Smooth muscle cell (in vitro differentiated cells): ENCODE measurements at regions not wholly inside any gene's neighbourhood (a gene's known extent, or its start where the extent isn't known, plus 50 kb on each side); places are given as distances from the start of the nearest gene placed in this dataset.

Source experiments
- DNase-seq: peaks from one replicate; lab custom pipeline; 2025; ENCODE audit not compliant: unreplicated experiment; lab: John Stamatoyannopoulos, UW
- H2AFZ ChIP-seq: fragments of 200-600 bp; sonication (generic); 2 replicates; pipeline ENCODE4 v1.6.0; 2016; ENCODE audit warnings: antibody characterized with exemption, low read depth, mild to moderate bottlenecking
- H3F3A ChIP-seq: fragments of 200-600 bp; sonication (generic); 2 replicates; pipeline ENCODE4 v1.6.0; 2017; ENCODE audit warnings: antibody characterized with exemption, low read depth
- H3K27ac ChIP-seq: fragments of 200-600 bp; sonication (generic); 2 replicates; pipeline ENCODE4 v1.5.1; 2016; ENCODE audit warnings: low read depth, mild to moderate bottlenecking
- H3K27me3 ChIP-seq: fragments of 200-600 bp; sonication (generic); 2 replicates; pipeline ENCODE4 v1.6.1; 2016; ENCODE audit warnings: low read depth, mild to moderate bottlenecking
- H3K36me3 ChIP-seq: fragments of 200-600 bp; sonication (generic); 2 replicates; pipeline ENCODE4 v1.5.1; 2016; ENCODE audit warnings: low read depth
- H3K4me1 ChIP-seq: fragments of 200-600 bp; sonication (generic); 2 replicates; pipeline ENCODE4 v1.5.1; 2016; ENCODE audit warnings: low read depth
- H3K4me2 ChIP-seq: fragments of 200-600 bp; sonication (generic); 2 replicates; pipeline ENCODE4 v1.6.0; 2016; ENCODE audit warnings: mild to moderate bottlenecking
- H3K4me3 ChIP-seq: fragments of 200-600 bp; sonication (generic); 2 replicates; pipeline ENCODE4 v1.5.1; 2016; ENCODE audit warnings: mild to moderate bottlenecking
- H3K79me2 ChIP-seq: fragments of 200-600 bp; sonication (generic); 2 replicates; pipeline ENCODE4 v1.6.0; 2016; ENCODE audit warnings: low read depth, mild to moderate bottlenecking
- H3K9ac ChIP-seq: fragments of 200-600 bp; sonication (generic); 2 replicates; pipeline ENCODE4 v1.6.0; 2016; ENCODE audit warnings: low read depth
- H3K9me3 ChIP-seq: fragments of 200-600 bp; sonication (generic); replicated peaks from 2 replicates; pipeline ENCODE4 v1.5.1; 2016; ENCODE audit warnings: low read depth
- H4K20me1 ChIP-seq: fragments of 200-600 bp; sonication (generic); 2 replicates; pipeline ENCODE4 v1.6.0; 2016; ENCODE audit warnings: low read depth
- CTCF ChIP-seq: fragments of 200-600 bp; sonication (generic); IDR thresholded peaks from 2 replicates; pipeline ENCODE4 v1.5.1; 2017; ENCODE audit warnings: borderline replicate concordance, mild to moderate bottlenecking, antibody characterized with exemption; ENCODE audit not compliant: insufficient read depth, poor library complexity, severe bottlenecking
- WGBS: methylation state at CpG from one replicate; pipeline ENCODE4 v1.1.7; 2016; ENCODE audit warnings: low lambda C conversion rate; 5-methylcytosine and 5-hydroxymethylcytosine counted together

- Histone ChIP-seq H4K20me1 (no peaks in the 10 kb centered on the region), H3K4me1 (peaks cover 18% of the 10 kb centered on the region), H3F3A (no peaks in the 10 kb centered on the region), H3K9ac (no peak overlapping the region), H3K27me3 (no peaks in the 10 kb centered on the region), H2AFZ (peak overlapping the region; percentile 89), H3K27ac (no peak overlapping the region), H3K4me3 (no peak overlapping the region), H3K36me3 (no peaks in the 10 kb centered on the region), H3K9me3 (no peaks in the 10 kb centered on the region), H3K79me2 (no peaks in the 10 kb centered on the region), H3K4me2 (no peak overlapping the region)
- WGBS: 78% methylated on average over 3 of the region's 3 CpGs
- DNase-seq: no peak
- TF ChIP-seq CTCF: no peak
Measured at GRCh38 chr13:81393110-81393509, 1052.2 kb upstream of the SPRY2 start.

GRCh38 chr13:81388400-81388799 is 1047.5 kb upstream of the SPRY2 start:
- no peak overlapping the region for H3K4me2 ChIP-seq
- H3K36me3 ChIP-seq: no peaks in the 10 kb centered on the region
- TF ChIP-seq CTCF: no peak
- peaks cover 2% of the 10 kb centered on the region for H3K4me1 ChIP-seq
- H3K27ac ChIP-seq: no peak overlapping the region
- H3K79me2 ChIP-seq: no peaks in the 10 kb centered on the region
- H4K20me1 ChIP-seq: no peaks in the 10 kb centered on the region
- no peak overlapping the region for H2AFZ ChIP-seq
- H3K9me3 ChIP-seq: no peaks in the 10 kb centered on the region
- H3K4me3 ChIP-seq: no peak overlapping the region
- H3F3A ChIP-seq: no peaks in the 10 kb centered on the region
- no peak for DNase-seq
- no peaks in the 10 kb centered on the region for H3K27me3 ChIP-seq
- no peak overlapping the region for H3K9ac ChIP-seq
- WGBS: 62% methylated on average over 1 of the region's 1 CpG

- Histone ChIP-seq H3K4me2 (no peak overlapping the region), H3K4me3 (no peak overlapping the region), H2AFZ (no peak overlapping the region), H3F3A (no peaks in the 10 kb centered on the region), H3K36me3 (no peaks in the 10 kb centered on the region), H3K9me3 (no peaks in the 10 kb centered on the region), H3K4me1 (no peaks in the 10 kb centered on the region), H3K27me3 (no peaks in the 10 kb centered on the region), H3K27ac (no peak overlapping the region), H3K79me2 (no peaks in the 10 kb centered on the region), H4K20me1 (no peaks in the 10 kb centered on the region), H3K9ac (no peak overlapping the region)
- WGBS: 90% methylated on average over 5 of the region's 5 CpGs
- TF ChIP-seq CTCF: no peak
- no peak for DNase-seq
Measured at GRCh38 chr13:81383444-81383843, 1042.5 kb upstream of the SPRY2 start.

- no peak for TF ChIP-seq CTCF
- Histone ChIP-seq H3K27me3 (no peaks in the 10 kb centered on the region), H4K20me1 (no peaks in the 10 kb centered on the region), H3K4me3 (no peak overlapping the region), H3K4me2 (no peak overlapping the region), H3K9me3 (no peaks in the 10 kb centered on the region), H3K79me2 (no peaks in the 10 kb centered on the region), H3K36me3 (no peaks in the 10 kb centered on the region), H2AFZ (no peak overlapping the region), H3K9ac (no peak overlapping the region), H3F3A (no peaks in the 10 kb centered on the region), H3K27ac (no peak overlapping the region), H3K4me1 (no peaks in the 10 kb centered on the region)
- no peak for DNase-seq
- WGBS: 84% methylated on average over 1 of the region's 1 CpG
Measured at GRCh38 chr13:81382246-81382645, 1041.3 kb upstream of the SPRY2 start.
